HG03469 (cell line): ENCODE measurements at regions not wholly inside any gene's neighbourhood (a gene's known extent, or its start where the extent isn't known, plus 50 kb on each side); places are given as distances from the start of the nearest gene placed in this dataset.

Experiments used
- ATAC-seq: cut with Tn5 transposase; IDR thresholded peaks from one replicate; pipeline ENCODE4 v1.9.1; 2021; ENCODE audit warnings: mild to moderate bottlenecking, moderate library complexity, moderate number of reproducible peaks; ENCODE audit not compliant: unreplicated experiment

DNA sequence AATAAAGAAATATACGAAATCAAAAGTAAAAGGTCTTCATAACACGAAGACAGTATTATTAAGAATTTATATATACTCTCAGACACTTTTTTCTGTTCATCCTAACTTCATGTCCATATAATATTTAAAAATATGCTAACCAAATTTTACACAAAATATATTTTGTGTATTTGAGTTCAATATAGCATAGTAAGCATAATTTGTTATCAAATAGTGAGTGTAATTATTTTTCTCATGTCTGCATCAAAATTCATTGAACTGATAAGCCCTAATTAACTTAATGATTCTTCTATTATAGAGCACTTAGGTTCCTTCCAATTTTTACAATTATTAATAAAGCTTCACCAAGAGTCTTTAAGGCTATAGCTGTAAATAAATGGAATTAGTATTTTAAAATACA is 99.7 kb upstream of the SYT1 start:
- ATAC-seq = no peak

DNA sequence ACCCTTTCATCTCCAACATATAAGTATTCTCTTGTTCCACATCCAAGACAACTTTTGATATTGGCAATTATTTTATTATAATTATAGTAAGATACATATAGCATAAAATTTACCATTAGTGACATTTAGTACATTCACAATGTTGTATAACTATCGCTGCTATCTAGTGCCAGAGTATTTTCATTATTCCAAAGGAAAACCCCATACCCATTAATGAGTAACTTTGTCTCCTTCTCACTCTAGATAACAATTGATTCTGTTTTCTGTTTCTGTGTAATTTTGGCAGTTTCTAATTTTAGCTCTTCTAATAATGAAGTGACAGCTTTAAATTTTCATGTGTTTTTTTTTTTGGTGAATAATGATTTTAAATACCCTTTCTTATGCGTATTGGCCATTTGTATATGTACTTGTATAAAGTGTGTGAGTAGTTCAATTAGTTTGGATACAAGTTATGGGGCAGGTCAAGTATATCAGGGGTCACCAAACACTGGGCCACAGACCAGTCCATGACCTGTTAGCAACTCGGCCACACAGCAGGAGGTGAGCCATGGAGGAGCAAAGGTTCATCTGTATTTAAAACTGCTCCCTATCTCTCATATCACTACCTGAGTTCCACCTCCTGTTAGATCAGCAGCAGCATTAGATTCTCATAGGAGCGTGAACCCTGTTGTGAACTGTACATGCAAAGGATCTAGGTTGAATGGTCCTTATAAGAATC is 97.2 kb upstream of the SYT1 start:
- no peak for ATAC-seq

DNA sequence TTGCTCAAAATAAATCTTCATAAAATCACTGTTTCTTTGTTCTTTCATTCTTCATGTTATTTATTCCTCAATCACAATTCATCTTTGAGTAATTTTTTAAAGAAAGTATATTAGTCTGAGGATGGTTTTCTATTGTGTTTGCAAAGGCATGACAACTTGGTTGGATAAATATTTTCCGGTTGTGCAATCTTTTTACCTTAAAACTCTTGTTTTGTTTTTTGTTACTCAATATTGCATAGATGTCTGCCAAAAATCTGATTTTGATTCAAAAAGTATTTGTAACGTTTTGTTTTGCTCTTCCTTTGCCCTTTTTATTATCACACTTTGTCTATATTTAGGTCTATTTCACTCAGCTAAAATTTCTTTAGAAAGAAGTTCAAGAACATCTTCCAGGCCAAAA is 86.2 kb upstream of the SYT1 start:
- no peak for ATAC-seq

DNA sequence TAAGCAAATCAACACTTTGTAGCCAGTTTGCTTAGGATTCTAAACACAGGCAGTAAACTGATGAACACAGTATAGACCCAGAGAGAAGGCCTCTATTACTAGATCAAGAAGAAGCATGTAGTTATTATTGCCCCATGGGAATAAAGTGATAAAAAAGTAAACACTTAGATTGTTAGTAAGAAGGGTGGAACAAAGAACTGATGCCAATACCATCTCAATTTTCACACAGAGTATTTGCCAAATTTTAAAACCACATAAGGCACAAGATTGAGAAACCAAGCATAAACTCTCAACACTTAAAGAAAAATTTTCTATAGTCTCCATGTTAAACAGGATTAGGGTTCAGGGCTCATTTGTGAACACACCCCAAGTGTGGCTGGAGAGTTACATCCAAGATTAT is 77.0 kb upstream of the SYT1 start:
- ATAC-seq = no peak

DNA sequence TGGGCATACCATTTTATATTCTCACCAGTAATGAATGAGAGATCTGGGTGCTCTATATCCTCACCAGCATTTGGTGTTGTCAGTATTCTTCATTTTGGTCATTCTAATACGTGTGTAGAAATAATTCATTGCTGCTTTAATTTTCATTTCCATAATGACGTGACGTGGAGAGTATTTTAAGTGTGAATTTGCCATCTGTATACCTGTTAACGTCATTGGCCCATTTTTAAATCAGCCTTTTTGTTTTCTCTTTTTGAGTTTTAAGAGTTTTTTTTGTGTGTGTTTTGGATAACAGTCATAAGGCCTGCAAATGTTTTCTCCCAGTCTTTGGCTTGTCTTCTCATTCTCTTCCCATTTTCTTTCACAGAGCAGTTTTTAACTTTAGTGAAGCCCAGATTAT is 74.4 kb upstream of the SYT1 start:
- no peak for ATAC-seq

DNA sequence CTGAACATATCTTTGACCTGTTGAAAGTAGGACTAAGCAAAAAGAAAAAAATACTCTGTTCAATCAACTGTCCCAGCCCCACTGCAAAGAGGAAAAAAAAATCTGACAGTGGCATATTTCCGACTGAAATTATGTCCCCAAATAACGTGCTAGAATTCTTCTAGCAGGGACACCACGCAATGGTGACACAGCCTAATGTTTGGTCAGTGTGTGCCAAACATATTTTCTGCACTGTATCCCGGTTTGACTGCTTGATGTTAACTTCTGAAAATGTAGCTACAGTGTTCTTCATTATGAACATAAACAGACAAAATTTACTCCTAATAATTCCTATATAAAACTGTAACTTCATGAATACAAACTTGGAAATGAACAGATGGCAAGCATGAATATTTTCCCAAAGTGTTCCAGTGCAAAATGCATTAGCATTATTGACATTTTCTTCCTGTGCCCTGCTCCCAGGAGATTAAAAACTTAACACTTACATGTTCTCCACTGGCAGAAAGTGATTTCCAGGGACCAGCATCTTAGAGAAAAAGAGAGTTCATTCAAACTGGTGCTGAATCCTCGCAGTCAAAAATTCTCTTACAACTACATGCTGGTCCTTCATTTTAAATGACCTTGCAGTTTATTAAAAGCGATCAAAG is 72.4 kb upstream of the SYT1 start:
- no peak for ATAC-seq

DNA sequence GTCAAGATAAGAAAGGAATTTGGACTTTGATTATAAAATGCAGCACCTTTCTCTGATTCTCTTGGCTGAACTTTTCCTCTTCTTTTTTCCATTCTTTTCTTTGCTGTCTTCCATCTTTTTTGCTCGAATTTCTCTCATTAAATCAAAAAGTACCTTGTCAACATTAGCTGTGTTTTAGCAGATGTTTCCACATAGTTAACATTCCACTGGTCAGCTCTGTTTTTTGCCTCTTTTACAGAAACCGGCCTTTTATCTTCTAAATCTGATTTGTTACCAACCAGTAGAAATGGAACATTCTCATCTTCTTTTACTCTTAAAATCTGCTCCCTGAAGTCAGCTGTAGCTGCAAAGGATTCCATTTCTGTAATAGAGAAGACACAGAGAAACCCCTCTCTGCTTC is 71.1 kb upstream of the SYT1 start:
- no peak for ATAC-seq

DNA sequence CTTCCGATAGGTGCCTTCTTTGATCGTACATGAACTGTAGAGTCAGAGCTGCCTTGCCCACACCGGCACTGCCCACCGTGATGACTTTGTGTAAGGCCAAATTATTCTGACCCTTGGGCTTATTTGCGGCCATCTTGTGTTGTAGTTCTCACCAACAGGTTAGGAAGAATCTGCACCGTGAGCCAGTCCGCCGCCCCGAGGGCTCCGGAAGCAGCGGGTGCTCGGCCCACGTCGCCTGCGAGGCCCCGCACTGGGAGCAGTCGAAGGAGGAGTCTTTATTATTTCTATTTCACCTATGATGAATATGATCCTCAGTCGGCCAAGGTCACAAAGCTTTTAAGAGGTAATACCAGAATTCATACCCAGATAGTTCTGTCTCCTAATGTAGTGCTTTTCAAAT is 70.6 kb upstream of the SYT1 start:
- ATAC-seq = no peak

DNA sequence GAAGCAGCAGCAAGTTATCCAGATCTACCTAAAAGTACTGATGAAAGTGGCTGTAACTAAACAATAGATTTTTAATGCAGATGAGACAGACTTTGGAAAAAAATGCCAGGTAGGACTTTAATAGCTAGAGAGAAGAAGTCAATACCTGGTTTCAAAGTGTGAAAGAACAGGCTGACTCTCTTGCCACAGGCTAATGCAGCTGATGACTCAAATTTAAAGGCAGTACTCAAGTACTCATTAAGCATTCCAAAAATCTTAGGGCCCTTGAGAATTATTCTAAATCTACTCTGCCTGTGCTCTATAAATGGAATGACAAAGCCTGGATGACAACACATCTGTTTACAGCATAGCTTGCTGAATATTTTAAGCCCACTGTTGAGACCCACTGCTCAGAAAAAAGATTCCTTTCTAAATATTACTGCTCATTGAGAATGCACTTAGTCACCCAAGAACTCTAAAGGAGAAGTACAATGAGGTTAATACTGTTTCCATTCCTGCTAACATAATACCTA is 68.6 kb upstream of the SYT1 start:
- ATAC-seq = no peak

DNA sequence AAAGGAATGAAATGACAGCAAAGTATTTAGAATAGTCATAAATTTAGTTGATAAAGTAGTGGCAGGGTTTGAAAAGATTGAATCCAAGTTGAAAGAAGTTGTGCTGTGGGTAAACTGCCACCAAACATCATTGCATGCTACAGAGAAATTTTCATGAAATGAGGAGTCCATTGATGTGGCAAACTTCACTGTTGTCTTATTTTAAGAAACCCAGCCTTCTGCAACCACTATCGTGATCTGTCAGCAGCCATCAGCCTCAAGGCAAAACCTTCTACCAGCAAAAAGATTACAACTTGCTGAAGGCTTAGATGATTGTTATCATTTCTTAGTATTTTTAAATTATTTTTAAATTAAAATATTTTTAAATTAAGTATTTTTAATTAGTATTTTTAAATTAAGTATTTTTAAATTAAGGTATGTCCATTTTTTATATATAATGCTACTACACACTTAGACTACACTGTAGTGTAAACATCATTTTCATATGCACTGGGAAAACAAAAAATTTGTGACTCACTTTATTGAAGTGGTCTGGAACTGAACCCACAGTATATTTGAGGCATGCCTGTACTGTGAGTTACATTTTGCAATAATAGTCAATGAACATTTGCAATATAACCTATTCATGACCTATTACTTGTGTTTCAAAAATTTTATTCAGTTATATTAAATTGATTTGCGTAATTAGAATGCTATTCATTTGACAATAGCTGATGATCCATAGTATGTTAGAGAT is 67.2 kb upstream of the SYT1 start:
- no peak for ATAC-seq

DNA sequence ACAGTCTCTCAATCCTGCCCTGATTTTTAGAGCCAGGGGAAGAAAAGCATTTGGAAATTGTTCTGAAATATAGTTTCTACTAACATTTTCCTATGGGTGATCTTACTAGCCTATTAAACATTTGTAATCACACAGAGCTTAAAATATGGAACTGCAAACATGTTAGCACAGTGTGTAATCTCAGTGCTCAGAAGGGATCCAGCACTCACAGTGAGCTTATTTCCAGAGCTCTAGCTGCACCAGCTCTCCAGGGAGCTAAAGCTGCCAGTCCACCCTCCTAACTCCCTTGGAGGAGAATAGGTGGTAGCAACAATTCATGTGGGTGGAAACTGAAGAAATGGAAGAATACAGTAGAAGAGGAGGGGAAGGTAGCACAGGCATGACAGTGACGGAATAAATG is 64.9 kb upstream of the SYT1 start:
- no peak for ATAC-seq

DNA sequence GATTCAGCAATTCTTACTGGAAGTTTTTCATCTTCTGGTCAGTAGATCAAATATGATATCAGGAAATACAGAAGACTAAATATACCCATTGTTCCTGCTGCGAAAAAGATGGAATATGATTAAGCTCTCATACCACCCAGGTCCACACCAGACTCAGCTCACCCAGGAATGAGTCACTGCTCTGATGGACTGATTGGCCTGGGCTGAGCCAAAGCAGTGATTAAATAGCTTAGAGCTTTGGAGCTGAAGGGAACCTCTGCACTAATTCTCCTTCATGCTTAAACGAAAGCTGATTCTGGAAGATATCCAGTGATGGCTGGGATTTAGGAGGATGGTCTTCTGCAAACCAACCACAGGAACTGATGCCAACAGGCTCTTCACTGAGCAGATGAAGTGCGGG is 62.0 kb upstream of the SYT1 start:
- ATAC-seq = no peak

DNA sequence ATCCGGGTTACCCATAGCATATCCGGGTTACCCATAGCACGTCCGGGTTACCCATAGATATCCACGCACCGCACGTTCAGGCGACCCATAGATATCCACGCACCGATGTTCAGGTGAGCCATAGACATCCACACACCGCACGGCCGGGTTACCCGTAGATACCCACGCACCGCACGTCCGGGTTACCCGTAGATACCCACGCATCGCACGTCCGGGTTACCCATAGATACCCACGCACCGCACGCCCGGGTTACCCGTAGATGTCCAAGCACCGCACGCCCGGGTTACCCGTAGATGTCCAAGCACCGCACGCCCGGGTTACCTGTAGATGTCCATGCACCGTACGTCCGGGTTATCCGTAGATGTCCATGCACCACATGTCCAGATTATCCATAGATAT is 60.3 kb upstream of the SYT1 start:
- ATAC-seq = no peak
